ENCODE measurements at regions not wholly inside any gene's neighbourhood (a gene's known extent, or its start where the extent isn't known, plus 50 kb on each side); places are given as distances from the start of the nearest gene placed in this dataset.
A peak's percentile ranks its signal among the peaks of the same experiment; 100 is the strongest.

DNA sequence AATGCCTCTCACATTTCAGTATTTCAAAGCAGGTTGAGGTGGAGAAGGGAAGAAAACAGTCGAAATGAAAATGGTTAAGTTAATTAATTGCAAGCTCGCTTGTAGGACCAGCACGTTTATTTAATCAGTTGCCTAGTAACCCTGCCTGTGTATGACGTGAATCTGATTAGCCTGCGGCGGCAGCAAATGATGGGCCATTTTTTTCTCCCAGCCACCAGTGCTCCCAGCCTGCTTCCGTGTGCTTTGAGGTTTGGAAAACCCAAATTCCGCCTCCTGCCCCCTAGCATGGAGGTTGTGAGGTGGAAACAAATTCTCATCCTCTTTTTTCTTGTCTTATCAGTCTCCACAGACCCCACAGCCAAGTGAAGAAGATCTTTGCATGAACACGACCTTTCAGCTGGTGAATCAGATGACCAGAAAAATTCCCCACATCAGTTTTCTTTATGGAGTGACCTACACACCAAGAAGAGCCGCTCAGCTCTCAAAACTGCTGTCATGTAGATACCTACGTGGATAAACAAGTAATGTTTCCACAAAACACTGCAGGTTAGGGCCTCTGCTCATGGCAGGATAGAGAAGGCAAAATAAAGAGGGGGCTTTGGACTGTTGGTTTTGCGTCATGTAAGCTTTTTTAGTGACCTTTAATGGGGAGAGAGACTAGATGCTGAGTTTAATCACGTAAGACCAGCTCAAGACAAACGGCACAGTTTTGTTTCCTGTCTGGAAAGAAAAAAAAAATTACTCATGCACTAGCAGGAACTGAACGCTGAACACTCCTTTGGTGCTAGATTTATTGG, 572.9 kb upstream of the NOX3 start:
- no peak overlapping the region for H3K4me3 ChIP-seq (replicated peaks; ENCODE audit: low read depth, low read length)
- TF ChIP-seq, protein P1, sequence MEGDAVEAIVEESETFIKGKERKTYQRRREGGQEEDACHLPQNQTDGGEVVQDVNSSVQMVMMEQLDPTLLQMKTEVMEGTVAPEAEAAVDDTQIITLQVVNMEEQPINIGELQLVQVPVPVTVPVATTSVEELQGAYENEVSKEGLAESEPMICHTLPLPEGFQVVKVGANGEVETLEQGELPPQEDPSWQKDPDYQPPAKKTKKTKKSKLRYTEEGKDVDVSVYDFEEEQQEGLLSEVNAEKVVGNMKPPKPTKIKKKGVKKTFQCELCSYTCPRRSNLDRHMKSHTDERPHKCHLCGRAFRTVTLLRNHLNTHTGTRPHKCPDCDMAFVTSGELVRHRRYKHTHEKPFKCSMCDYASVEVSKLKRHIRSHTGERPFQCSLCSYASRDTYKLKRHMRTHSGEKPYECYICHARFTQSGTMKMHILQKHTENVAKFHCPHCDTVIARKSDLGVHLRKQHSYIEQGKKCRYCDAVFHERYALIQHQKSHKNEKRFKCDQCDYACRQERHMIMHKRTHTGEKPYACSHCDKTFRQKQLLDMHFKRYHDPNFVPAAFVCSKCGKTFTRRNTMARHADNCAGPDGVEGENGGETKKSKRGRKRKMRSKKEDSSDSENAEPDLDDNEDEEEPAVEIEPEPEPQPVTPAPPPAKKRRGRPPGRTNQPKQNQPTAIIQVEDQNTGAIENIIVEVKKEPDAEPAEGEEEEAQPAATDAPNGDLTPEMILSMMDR (IDR thresholded peaks at IDR 0.05; ENCODE audit: low read depth, low read length, missing control alignments) = no peak
- DNase-seq (ENCODE audit: extremely low read depth, low read depth) = peak; percentile 26

DNA sequence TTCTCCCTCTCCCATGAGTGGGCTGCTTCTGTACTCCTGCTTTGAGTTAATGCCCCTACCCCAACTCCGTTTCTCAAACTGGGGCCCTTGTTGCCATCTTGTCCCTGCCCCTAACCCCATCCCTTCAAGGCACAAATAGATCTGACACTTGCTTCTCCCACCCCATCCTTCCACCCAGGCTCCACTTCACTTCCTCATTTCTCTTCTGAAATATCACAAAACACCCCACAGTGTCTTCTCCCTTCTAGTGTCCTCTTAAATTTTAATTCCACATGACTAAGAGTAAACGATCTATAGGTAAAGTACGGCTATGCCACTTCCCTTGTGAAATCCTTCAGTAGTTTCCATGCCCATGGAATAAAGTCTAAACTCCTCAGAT, 571.6 kb upstream of the NOX3 start:
- TF ChIP-seq, protein P1 (IDR thresholded peaks at IDR 0.05; ENCODE audit: low read depth, low read length, missing control alignments) = no peak
- no peak for DNase-seq (ENCODE audit: extremely low read depth, low read depth)
- H3K4me3 ChIP-seq (replicated peaks; ENCODE audit: low read depth, low read length) = no peak overlapping the region

DNA sequence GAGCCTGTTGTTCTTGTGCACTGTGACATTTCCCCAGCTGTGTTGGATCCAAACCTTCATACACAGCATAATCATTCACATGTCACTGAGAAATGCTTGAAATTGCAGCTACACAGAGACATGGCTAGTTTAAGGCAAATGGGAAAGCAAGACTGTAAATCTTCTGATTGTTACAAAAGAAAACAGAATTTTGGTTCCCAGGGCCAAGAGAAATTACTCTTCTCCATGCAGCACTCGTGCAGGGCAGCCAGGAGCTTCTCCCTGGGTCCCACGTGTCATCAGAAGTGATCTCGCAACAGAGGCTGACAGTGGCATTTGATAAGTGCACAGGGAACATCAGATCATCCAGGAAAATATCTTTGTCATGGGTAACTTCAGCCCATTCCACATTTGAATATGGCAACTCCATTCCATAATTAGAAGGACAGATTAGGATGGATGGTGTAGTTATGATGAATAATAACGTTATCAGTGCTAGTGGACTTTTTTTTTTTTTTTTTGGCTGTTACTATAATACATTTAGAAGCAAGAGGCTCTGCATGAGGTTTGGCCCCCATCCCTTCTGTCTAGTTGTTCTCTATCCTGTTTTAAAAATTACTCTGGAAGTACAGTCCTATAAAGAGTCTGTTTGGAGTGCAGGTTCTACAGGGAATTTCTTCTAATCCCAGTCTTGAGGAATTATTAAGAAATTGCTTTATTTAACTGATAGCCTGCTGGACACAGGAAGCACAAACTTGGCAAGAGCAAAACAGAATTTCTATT, 571.0 kb upstream of the NOX3 start:
- no peak for DNase-seq (ENCODE audit: extremely low read depth, low read depth)
- TF ChIP-seq, protein P1 (IDR thresholded peaks at IDR 0.05; ENCODE audit: low read depth, low read length, missing control alignments) = no peak
- no peak overlapping the region for H3K4me3 ChIP-seq (replicated peaks; ENCODE audit: low read depth, low read length)

DNA sequence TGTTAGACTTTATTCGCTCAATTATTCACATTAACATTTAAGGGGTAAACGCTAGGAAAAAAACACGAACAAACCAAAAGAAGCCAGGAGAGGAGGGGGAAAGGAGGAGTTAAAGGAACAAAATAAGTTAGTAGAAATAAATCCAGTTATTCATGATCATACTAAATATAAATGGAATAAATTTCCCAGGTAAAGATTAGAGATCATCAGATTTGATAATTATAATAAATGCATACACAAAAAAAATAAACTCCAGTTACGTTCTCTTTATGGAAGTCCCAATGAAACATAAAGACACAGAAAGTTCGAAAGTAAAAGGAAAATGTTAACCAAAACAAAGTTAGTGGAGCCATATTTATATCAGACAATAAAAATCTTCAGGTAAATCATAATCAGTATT, 568.7 kb upstream of the NOX3 start:
- TF ChIP-seq, protein P1 (IDR thresholded peaks at IDR 0.05; ENCODE audit: low read depth, low read length, missing control alignments) = no peak
- DNase-seq (ENCODE audit: extremely low read depth, low read depth) = no peak
- no peak overlapping the region for H3K4me3 ChIP-seq (replicated peaks; ENCODE audit: low read depth, low read length)

DNA sequence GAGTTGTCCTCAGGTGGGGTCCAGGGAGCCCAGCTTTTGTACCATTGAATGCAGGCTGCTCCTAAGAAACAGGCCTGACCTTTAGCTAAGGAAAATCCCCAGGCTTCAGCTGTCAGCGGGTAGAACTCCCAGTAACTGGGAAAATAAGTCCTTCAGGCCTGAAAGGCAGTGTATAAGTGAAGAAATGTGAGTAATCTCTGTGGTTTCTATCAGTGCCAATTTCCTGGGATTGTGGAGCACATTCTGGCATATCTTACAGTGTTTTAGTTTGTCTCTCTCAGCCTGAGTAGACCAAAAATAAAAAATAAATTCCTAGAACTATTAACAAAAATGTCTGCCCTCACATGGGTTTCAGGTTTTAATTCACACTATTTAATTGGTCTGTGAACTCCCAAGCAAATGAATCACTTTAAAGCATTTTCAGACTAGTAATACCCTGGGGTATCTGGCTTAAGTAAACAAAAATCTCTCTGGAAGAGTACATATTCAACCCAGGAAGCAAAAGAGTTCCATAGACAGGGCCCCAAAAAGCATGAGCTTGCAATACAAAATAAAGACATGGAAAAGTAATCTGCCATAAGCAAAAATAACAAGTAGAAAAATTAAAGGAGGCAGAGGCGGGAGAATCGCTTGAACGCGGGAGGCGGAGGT, 566.2 kb upstream of the NOX3 start:
- H3K4me3 ChIP-seq (replicated peaks; ENCODE audit: low read depth, low read length) = no peak overlapping the region
- TF ChIP-seq, protein P1 (IDR thresholded peaks at IDR 0.05; ENCODE audit: low read depth, low read length, missing control alignments) = no peak
- DNase-seq (ENCODE audit: extremely low read depth, low read depth) = no peak

DNA sequence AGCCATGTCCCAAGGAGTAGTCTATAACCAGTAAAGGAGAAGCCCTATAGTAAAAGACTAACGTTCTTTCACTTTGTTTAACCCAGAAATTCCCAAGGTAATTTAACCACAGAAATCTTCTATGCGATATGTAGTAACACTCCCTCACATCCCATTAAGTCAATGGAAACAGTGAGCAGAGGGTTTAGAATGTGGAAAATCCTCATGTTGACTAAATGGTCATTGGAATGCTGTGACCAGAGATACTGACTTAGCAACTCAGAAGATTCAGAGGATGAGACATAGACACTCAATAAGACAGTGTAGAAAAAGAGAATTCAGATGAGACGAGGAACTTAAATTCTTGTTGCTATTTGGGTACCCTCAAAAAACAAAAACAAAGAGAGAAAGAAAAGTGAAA, 562.2 kb upstream of the NOX3 start:
- TF ChIP-seq, protein P1 (IDR thresholded peaks at IDR 0.05; ENCODE audit: low read depth, low read length, missing control alignments) = no peak
- no peak for DNase-seq (ENCODE audit: extremely low read depth, low read depth)
- H3K4me3 ChIP-seq (replicated peaks; ENCODE audit: low read depth, low read length) = no peak overlapping the region
